ENCODE measurements at regions not wholly inside any gene's neighbourhood (a gene's known extent, or its start where the extent isn't known, plus 50 kb on each side); places are given as distances from the start of the nearest gene placed in this dataset.

- no peak for TF ChIP-seq CTCF (IDR thresholded peaks at IDR 0.05)
- TF ChIP-seq POLR2A (IDR thresholded peaks at IDR 0.05) = no peak
Observed at GRCh38 chr20:60527656-60528055, 569.4 kb downstream of the CDH26 start.

Data from lower leg skin (tissue), 3 donors.